ENCODE measurements at regions not wholly inside any gene's neighbourhood (a gene's known extent, or its start where the extent isn't known, plus 50 kb on each side); places are given as distances from the start of the nearest gene placed in this dataset.
A peak's percentile ranks its signal among the peaks of the same experiment; 100 is the strongest.
"Not testable (repeated sequence)": the region's sequence is repeated elsewhere in the genome, so short reads cannot be mapped to it uniquely, and the experiment has no call there.

DNA sequence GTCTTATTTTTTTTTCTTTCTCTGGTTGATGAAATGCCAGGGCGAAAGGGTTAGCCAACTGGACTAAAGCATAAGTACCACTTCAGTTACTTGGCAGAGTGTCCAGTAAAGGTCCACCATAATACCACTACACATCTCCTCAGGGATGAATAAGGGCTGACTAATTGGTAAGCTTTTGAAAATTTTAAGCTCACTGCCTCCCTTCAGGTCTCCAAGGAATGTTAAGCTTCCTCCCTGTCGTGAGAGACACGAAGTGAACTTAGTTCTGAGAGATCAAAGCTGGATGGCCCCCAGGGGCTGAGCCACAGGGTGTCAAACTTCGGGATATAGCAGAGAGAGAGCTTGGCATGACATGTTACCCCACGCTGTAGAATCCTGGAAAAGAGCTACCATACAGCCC lies 111.4 kb downstream of the VSIG4 start:
- H3K4me3 ChIP-seq (ENCODE audit: low read depth, low read length), result no peak overlapping the region
- no peak for DNase-seq (ENCODE audit: low read depth)
- TF ChIP-seq, protein P1, sequence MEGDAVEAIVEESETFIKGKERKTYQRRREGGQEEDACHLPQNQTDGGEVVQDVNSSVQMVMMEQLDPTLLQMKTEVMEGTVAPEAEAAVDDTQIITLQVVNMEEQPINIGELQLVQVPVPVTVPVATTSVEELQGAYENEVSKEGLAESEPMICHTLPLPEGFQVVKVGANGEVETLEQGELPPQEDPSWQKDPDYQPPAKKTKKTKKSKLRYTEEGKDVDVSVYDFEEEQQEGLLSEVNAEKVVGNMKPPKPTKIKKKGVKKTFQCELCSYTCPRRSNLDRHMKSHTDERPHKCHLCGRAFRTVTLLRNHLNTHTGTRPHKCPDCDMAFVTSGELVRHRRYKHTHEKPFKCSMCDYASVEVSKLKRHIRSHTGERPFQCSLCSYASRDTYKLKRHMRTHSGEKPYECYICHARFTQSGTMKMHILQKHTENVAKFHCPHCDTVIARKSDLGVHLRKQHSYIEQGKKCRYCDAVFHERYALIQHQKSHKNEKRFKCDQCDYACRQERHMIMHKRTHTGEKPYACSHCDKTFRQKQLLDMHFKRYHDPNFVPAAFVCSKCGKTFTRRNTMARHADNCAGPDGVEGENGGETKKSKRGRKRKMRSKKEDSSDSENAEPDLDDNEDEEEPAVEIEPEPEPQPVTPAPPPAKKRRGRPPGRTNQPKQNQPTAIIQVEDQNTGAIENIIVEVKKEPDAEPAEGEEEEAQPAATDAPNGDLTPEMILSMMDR (IDR thresholded peaks at IDR 0.05; ENCODE audit: low read depth, low read length, missing control alignments), result no peak

DNA sequence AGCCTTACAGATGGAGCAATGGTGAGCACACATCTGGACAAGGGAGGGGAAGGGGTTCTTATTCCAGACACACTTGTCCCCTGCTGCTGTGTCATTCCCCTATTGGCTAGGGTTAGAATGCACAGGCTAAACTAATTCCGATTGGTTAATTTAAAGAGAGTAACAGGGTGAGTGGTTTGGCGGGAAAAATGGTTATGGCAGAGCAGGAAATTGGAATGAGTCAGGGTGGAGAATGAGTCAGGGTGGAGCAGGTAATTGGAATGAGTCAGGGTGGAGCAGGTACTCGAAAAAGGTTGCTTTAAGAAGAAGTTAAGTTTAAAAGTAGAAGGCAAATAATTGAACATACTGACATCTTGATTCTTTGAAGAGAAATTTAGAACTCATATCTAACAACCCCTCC lies 112.5 kb downstream of the VSIG4 start:
- DNase-seq (ENCODE audit: low read depth); H3K4me3 ChIP-seq (ENCODE audit: low read depth, low read length): not testable (repeated sequence)

DNA sequence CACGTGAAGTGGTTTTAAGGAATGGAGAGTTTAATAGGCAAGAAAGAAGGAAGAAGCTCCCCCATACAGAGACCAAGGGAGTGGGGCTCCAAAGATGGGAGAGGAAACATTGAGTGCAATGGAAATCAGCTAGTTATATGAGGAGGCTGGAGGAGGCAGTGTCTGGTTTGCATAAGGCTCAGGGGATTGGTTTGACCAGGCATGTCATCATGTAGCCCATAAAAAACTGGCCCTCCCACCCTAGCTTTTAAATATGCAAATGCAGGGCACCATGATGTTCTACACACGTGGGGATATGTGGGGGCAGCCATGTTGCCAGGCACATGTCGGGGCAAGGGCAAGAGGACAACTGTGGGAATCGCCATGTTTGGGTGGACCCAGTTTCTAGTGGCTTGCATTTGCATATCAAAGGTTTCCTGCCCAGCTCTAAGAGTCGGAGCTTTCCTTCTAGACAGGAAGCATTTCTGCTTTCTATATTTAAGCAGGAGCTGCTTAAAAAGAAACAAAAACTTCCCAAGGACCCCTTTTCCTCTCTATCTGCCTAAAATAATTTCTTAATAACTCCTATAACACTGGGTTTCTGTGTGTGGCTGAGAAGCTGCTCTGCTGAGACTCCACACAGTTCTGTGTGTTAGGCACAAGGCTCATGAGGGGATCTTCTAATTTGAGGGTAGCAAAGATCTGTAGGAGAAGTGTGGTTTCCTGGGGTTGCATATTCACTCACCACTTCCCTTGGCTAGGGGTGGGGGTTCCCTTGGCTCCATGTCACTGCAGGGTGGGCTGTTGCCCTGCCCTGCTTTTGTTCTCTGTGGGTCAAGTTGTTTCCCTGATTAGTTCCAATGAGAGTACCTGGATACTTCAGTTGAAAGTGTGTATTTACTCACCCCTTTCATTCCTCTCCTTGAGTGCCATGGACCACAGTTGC lies 113.5 kb downstream of the VSIG4 start:
- TF ChIP-seq, protein P1 (IDR thresholded peaks at IDR 0.05; ENCODE audit: low read depth, low read length, missing control alignments), result no peak
- DNase-seq (ENCODE audit: low read depth), result peak; percentile 53
- no peak overlapping the region for H3K4me3 ChIP-seq (ENCODE audit: low read depth, low read length)

DNA sequence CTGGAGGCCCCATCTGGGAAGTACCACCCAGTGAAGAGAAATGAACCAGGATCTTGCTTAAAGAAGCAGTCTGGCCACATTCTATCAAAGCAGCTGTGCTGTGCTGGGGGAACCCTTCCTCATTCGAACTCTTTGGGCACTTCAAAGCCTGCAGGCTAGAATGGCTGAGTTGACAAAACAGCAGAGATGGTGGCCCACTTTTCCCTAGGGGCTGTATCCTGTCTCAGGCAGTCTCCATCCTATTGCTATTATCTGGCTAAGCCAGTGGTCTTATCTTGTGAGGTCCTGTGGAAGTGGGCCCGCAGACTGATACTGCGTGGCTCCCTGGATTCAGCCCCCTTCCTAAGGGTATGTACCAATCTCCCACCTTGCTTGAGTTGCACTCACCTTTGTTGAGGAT lies 114.3 kb downstream of the VSIG4 start:
- TF ChIP-seq, protein P1 (IDR thresholded peaks at IDR 0.05; ENCODE audit: low read depth, low read length, missing control alignments), result no peak
- no peak overlapping the region for H3K4me3 ChIP-seq (ENCODE audit: low read depth, low read length)
- no peak for DNase-seq (ENCODE audit: low read depth)

DNA sequence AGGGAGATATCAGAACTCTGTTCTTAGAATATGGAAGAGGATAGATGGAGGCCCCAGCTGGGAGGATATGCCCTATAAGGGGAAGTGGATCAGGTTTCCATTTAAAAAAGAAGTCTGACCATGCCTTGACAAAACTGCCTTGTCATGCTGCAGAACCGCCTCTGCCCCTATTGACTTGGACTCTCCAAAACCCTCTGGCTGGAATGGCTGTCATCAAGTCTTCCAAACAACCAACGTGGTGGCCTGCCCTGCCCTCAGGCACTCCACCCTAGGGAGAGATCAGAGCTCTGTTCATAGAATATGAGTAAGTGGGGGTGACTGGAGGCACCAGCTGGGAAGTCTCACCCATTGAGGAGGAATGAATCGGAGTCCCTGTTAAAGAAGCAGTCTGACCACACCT lies 114.9 kb downstream of the VSIG4 start:
- TF ChIP-seq, protein P1 (IDR thresholded peaks at IDR 0.05; ENCODE audit: low read depth, low read length, missing control alignments), result no peak
- H3K4me3 ChIP-seq (ENCODE audit: low read depth, low read length), result no peak overlapping the region
- no peak for DNase-seq (ENCODE audit: low read depth)

DNA sequence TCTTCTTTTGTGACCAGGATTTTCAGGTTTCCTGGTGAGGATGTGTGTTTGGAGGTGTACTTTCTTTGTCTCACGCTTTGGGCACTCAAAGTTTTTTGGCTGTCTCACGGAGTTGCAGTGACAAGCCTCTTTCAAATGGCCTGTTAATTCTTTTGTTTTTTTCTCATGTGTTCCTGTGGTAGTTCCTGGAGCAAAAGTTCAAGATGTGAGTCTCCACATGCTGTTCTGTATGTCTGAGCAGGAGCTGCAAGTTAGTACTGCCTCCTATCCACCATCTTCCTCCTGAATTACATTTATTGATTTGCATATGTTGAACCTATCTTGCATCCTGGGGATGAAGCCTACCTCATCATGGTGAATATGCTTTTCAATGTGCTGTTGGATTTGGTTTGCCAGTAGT lies 118.5 kb downstream of the VSIG4 start:
- TF ChIP-seq, protein P1 (IDR thresholded peaks at IDR 0.05; ENCODE audit: low read depth, low read length, missing control alignments), result no peak
- no peak overlapping the region for H3K4me3 ChIP-seq (ENCODE audit: low read depth, low read length)
- no peak for DNase-seq (ENCODE audit: low read depth)

DNA sequence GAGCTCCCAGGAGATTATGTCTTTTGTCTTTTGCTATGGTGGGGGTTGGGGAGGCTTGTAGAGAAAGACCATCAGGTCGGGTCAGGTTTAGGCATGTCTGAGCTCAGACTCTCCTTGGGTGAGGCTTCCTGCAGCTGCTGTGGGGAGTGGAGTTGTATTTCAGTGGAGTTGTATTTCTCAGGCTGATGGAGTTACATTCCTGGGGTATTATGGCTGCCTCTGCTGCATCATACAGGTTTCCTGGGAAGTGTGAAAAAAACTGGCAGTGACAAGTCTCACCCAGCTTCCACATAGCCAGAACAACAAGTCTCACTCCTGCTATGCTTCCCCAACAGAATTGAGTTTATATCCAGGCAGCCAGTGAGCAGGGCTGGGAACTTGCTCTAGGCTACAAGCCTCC lies 119.3 kb downstream of the VSIG4 start:
- TF ChIP-seq, protein P1 (IDR thresholded peaks at IDR 0.05; ENCODE audit: low read depth, low read length, missing control alignments), result no peak
- no peak for DNase-seq (ENCODE audit: low read depth)
- H3K4me3 ChIP-seq (ENCODE audit: low read depth, low read length), result no peak overlapping the region

Measured in GM12864 (cell line).